ENCODE measurements at regions not wholly inside any gene's neighbourhood (a gene's known extent, or its start where the extent isn't known, plus 50 kb on each side); places are given as distances from the start of the nearest gene placed in this dataset.

- no peak for TF ChIP-seq POLR2A (IDR thresholded peaks at IDR 0.05)
- TF ChIP-seq POLR2AphosphoS5 (IDR thresholded peaks at IDR 0.05), result no peak
- TF ChIP-seq EP300 (IDR thresholded peaks at IDR 0.05), result no peak
- TF ChIP-seq CTCF (IDR thresholded peaks at IDR 0.05), result no peak
- Histone ChIP-seq H3K27me3 (no peaks in the 10 kb centered on the region), H3K4me1 (no peaks in the 10 kb centered on the region), H3K4me3 (no peak overlapping the region), H3K27ac (no peak overlapping the region), H3K9me3 (peaks cover 0 to 8% (median 0%) of the 10 kb centered on the region in 3 donors), H3K36me3 (no peaks in the 10 kb centered on the region)
- ATAC-seq, result no peak
- 38 to 76% methylated on average over 2 of the region's 2 CpGs for WGBS, 2 donors (ENCODE audit: low coverage in 1 of 2)
Observed at GRCh38 chr4:171016145-171016544, 797.1 kb upstream of the GALNTL6 start.

GRCh38 chr4:171015441-171015840, 797.8 kb upstream of the GALNTL6 start:
- H3K9me3 ChIP-seq, result peaks cover 0 to 8% (median 0%) of the 10 kb centered on the region in 3 donors
- WGBS, 2 donors (ENCODE audit: low coverage in 1 of 2), result 14 to 64% methylated on average over 1 of the region's 1 CpG
- no peaks in the 10 kb centered on the region for H3K4me1 ChIP-seq
- no peaks in the 10 kb centered on the region for H3K36me3 ChIP-seq
- TF ChIP-seq POLR2AphosphoS5 (IDR thresholded peaks at IDR 0.05) (no peak), EP300 (IDR thresholded peaks at IDR 0.05) (no peak), POLR2A (IDR thresholded peaks at IDR 0.05) (no peak), CTCF (IDR thresholded peaks at IDR 0.05) (no peak)
- H3K4me3 ChIP-seq, result no peak overlapping the region
- H3K27ac ChIP-seq, result no peak overlapping the region
- H3K27me3 ChIP-seq, result no peaks in the 10 kb centered on the region
- ATAC-seq, result no peak

- ATAC-seq, result no peak
- H3K36me3 ChIP-seq, result no peaks in the 10 kb centered on the region
- no peaks in the 10 kb centered on the region for H3K27me3 ChIP-seq
- no peak overlapping the region for H3K27ac ChIP-seq
- peaks cover 0 to 8% (median 0%) of the 10 kb centered on the region in 3 donors for H3K9me3 ChIP-seq
- H3K4me1 ChIP-seq, result no peaks in the 10 kb centered on the region
- 67 to 100% methylated on average over 1 to 2 of the region's 3 CpGs for WGBS, 2 donors (ENCODE audit: low coverage in 1 of 2)
- H3K4me3 ChIP-seq, result no peak overlapping the region
- TF ChIP-seq POLR2A (IDR thresholded peaks at IDR 0.05) (no peak), CTCF (IDR thresholded peaks at IDR 0.05) (no peak)
Observed at GRCh38 chr4:171007618-171008390, 805.4 kb upstream of the GALNTL6 start.

- no peaks in the 10 kb centered on the region for H3K9me3 ChIP-seq
- H3K27me3 ChIP-seq, result no peaks in the 10 kb centered on the region
- H3K4me1 ChIP-seq, result no peaks in the 10 kb centered on the region
- WGBS, 2 donors (ENCODE audit: low coverage in 1 of 2), result 79 to 93% methylated on average over 1 of the region's 1 CpG
- no peak overlapping the region for H3K4me3 ChIP-seq
- H3K27ac ChIP-seq, result no peak overlapping the region
- TF ChIP-seq POLR2AphosphoS5 (IDR thresholded peaks at IDR 0.05), result no peak
- no peak for ATAC-seq
- no peaks in the 10 kb centered on the region for H3K36me3 ChIP-seq
Observed at GRCh38 chr4:171002246-171002645, 811.0 kb upstream of the GALNTL6 start.

- H3K4me3 ChIP-seq, result no peak overlapping the region
- no peak overlapping the region for H3K27ac ChIP-seq
- H3K4me1 ChIP-seq, result no peaks in the 10 kb centered on the region
- H3K9me3 ChIP-seq, result no peaks in the 10 kb centered on the region
- no peak for ATAC-seq
- no peaks in the 10 kb centered on the region for H3K27me3 ChIP-seq
- WGBS, 2 donors (ENCODE audit: low coverage in 1 of 2), result 8 to 46% methylated on average over 3 to 6 of the region's 8 CpGs
- TF ChIP-seq CTCF (IDR thresholded peaks at IDR 0.05) (no peak), POLR2A (IDR thresholded peaks at IDR 0.05) (no peak), EP300 (IDR thresholded peaks at IDR 0.05) (no peak), POLR2AphosphoS5 (IDR thresholded peaks at IDR 0.05) (no peak)
- H3K36me3 ChIP-seq, result no peaks in the 10 kb centered on the region
Observed at GRCh38 chr4:170990989-170991589, 822.1 kb upstream of the GALNTL6 start.

Measured in gastroesophageal sphincter (tissue), 4 donors.